ENCODE measurements at regions not wholly inside any gene's neighbourhood (a gene's known extent, or its start where the extent isn't known, plus 50 kb on each side); places are given as distances from the start of the nearest gene placed in this dataset.
A peak's percentile ranks its signal among the peaks of the same experiment; 100 is the strongest.

DNA sequence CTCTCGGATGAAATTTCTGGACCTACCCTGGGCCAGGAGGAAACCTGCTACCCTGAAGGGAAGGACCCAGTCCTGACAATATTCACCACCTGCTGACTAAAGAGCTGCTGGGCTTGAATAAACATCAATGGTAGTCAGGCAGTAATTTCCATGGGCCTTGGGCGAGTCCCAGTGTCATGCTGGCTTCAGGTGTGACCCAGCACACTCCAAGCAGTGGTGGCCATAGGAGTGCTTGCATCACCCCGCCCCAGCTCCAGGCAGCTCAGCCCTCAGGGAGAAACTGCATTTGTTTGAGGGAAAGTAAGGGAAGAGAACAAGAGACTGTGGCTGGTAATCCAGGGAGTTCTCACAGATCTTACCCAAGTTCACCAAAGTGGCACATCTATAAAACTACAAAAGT, 261.8 kb upstream of the DCBLD2 start:
- Histone ChIP-seq H2BK120ac (ENCODE audit: low read depth, low read length) (no peak overlapping the region), H3K23ac (ENCODE audit: low read length) (no peak overlapping the region), H3K27ac (ENCODE audit: low read depth, low read length) (no peak overlapping the region), H3K79me2 (ENCODE audit: control insufficient read depth, insufficient read depth, low read length) (no peaks in the 10 kb centered on the region), H2BK5ac (ENCODE audit: low read length) (no peak overlapping the region), H2AK5ac (ENCODE audit: low read length) (no peak overlapping the region), H3K4me2 (ENCODE audit: low read length) (no peak overlapping the region), H3K79me1 (ENCODE audit: low read length) (no peaks in the 10 kb centered on the region), H3K56ac (ENCODE audit: low read length) (no peak overlapping the region), H4K5ac (ENCODE audit: low read length) (no peak overlapping the region), H3K27me3 (ENCODE audit: insufficient read depth, low read length, poor library complexity) (no peaks in the 10 kb centered on the region), H2BK15ac (replicated peaks; ENCODE audit: low read depth) (no peak overlapping the region), H3K4ac (ENCODE audit: low read depth, low read length) (no peak overlapping the region), H3K4me3 (ENCODE audit: low read length) (no peak overlapping the region), H3K4me1 (ENCODE audit: control insufficient read depth, low read depth, low read length) (no peaks in the 10 kb centered on the region), H3K36me3 (ENCODE audit: control insufficient read depth, insufficient read depth, low read length) (no peaks in the 10 kb centered on the region), H4K8ac (ENCODE audit: low read depth, low read length) (no peak overlapping the region), H3K18ac (ENCODE audit: low read length) (no peak overlapping the region), H3K9ac (ENCODE audit: low read length) (no peak overlapping the region)
- DNase-seq = no peak
- no CpG with 5 or more reads among the region's 3 CpGs for WGBS (ENCODE audit: extremely low coverage, insufficient coverage, low lambda C conversion rate)

DNA sequence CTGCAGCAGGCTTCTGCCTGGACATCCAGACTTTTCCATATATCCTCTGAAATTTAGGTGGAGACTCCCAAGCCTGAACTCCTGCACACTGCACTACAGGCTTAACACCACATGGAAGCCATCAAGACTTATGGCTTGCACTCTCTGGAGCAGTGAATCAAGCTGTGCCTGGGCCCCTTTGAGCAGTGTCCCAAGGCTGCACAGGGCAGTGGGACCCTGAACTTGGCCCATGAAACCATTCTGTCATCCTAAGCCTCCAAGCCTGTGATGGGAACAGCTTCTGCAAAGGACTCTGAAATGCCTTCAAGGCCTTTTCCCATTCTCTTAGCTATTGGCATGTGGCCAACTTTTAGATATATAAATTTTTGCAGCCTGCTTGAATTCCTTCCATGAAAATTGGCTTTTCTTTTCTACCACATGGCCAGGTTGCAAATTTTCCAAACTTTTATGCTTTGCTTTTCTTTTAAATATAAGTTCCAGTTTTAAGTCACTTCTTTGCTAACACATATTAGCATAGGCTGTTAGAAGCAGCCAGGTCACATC, 257.8 kb upstream of the DCBLD2 start:
- no peaks in the 10 kb centered on the region for H3K27me3 ChIP-seq (ENCODE audit: insufficient read depth, low read length, poor library complexity)
- no peak overlapping the region for H2BK120ac ChIP-seq (ENCODE audit: low read depth, low read length)
- no peak overlapping the region for H2BK5ac ChIP-seq (ENCODE audit: low read length)
- H2AK5ac ChIP-seq (ENCODE audit: low read length) = no peak overlapping the region
- no peak overlapping the region for H3K27ac ChIP-seq (ENCODE audit: low read depth, low read length)
- no peak overlapping the region for H4K8ac ChIP-seq (ENCODE audit: low read depth, low read length)
- H3K79me1 ChIP-seq (ENCODE audit: low read length) = no peaks in the 10 kb centered on the region
- no peak overlapping the region for H3K18ac ChIP-seq (ENCODE audit: low read length)
- no peak overlapping the region for H4K5ac ChIP-seq (ENCODE audit: low read length)
- H3K56ac ChIP-seq (ENCODE audit: low read length) = no peak overlapping the region
- no peaks in the 10 kb centered on the region for H3K79me2 ChIP-seq (ENCODE audit: control insufficient read depth, insufficient read depth, low read length)
- H3K4me1 ChIP-seq (ENCODE audit: control insufficient read depth, low read depth, low read length) = no peaks in the 10 kb centered on the region
- no peaks in the 10 kb centered on the region for H3K36me3 ChIP-seq (ENCODE audit: control insufficient read depth, insufficient read depth, low read length)
- peak; percentile 19 for DNase-seq
- H3K4me2 ChIP-seq (ENCODE audit: low read length) = no peak overlapping the region
- H3K4ac ChIP-seq (ENCODE audit: low read depth, low read length) = no peak overlapping the region
- H3K23ac ChIP-seq (ENCODE audit: low read length) = no peak overlapping the region
- H2BK15ac ChIP-seq (replicated peaks; ENCODE audit: low read depth) = no peak overlapping the region
- H3K4me3 ChIP-seq (ENCODE audit: low read length) = no peak overlapping the region
- H3K9ac ChIP-seq (ENCODE audit: low read length) = no peak overlapping the region

GRCh38 chr3:99145031-99145430, 243.5 kb upstream of the DCBLD2 start:
- no peak for DNase-seq
- H2BK120ac ChIP-seq (ENCODE audit: low read depth, low read length) = no peak overlapping the region
- no peak overlapping the region for H2BK15ac ChIP-seq (replicated peaks; ENCODE audit: low read depth)
- H3K23ac ChIP-seq (ENCODE audit: low read length) = no peak overlapping the region
- H3K27ac ChIP-seq (ENCODE audit: low read depth, low read length) = no peak overlapping the region
- H3K18ac ChIP-seq (ENCODE audit: low read length) = no peak overlapping the region
- no peaks in the 10 kb centered on the region for H3K79me2 ChIP-seq (ENCODE audit: control insufficient read depth, insufficient read depth, low read length)
- H3K36me3 ChIP-seq (ENCODE audit: control insufficient read depth, insufficient read depth, low read length) = no peaks in the 10 kb centered on the region
- H2BK5ac ChIP-seq (ENCODE audit: low read length) = no peak overlapping the region
- no CpG with 5 or more reads among the region's 1 CpG for WGBS (ENCODE audit: extremely low coverage, insufficient coverage, low lambda C conversion rate)
- H3K27me3 ChIP-seq (ENCODE audit: insufficient read depth, low read length, poor library complexity) = no peaks in the 10 kb centered on the region
- no peak overlapping the region for H3K4me2 ChIP-seq (ENCODE audit: low read length)
- no peak overlapping the region for H4K5ac ChIP-seq (ENCODE audit: low read length)
- H3K4ac ChIP-seq (ENCODE audit: low read depth, low read length) = no peak overlapping the region
- H4K8ac ChIP-seq (ENCODE audit: low read depth, low read length) = no peak overlapping the region
- H2AK5ac ChIP-seq (ENCODE audit: low read length) = no peak overlapping the region
- H3K9ac ChIP-seq (ENCODE audit: low read length) = no peak overlapping the region
- no peak overlapping the region for H3K56ac ChIP-seq (ENCODE audit: low read length)
- no peaks in the 10 kb centered on the region for H3K79me1 ChIP-seq (ENCODE audit: low read length)
- H3K4me1 ChIP-seq (ENCODE audit: control insufficient read depth, low read depth, low read length) = no peaks in the 10 kb centered on the region
- no peak overlapping the region for H3K4me3 ChIP-seq (ENCODE audit: low read length)

- Histone ChIP-seq H3K27ac (ENCODE audit: low read depth, low read length) (no peak overlapping the region), H3K4me2 (ENCODE audit: low read length) (no peak overlapping the region), H3K79me2 (ENCODE audit: control insufficient read depth, insufficient read depth, low read length) (no peaks in the 10 kb centered on the region), H4K8ac (ENCODE audit: low read depth, low read length) (no peak overlapping the region), H2BK15ac (replicated peaks; ENCODE audit: low read depth) (no peak overlapping the region), H3K4me3 (ENCODE audit: low read length) (no peak overlapping the region), H3K18ac (ENCODE audit: low read length) (no peak overlapping the region), H3K79me1 (ENCODE audit: low read length) (no peaks in the 10 kb centered on the region), H3K36me3 (ENCODE audit: control insufficient read depth, insufficient read depth, low read length) (no peaks in the 10 kb centered on the region), H3K27me3 (ENCODE audit: insufficient read depth, low read length, poor library complexity) (no peaks in the 10 kb centered on the region), H3K4ac (ENCODE audit: low read depth, low read length) (no peak overlapping the region), H3K4me1 (ENCODE audit: control insufficient read depth, low read depth, low read length) (no peaks in the 10 kb centered on the region), H3K56ac (ENCODE audit: low read length) (no peak overlapping the region), H2AK5ac (ENCODE audit: low read length) (no peak overlapping the region), H4K5ac (ENCODE audit: low read length) (no peak overlapping the region), H2BK5ac (ENCODE audit: low read length) (no peak overlapping the region), H3K23ac (ENCODE audit: low read length) (no peak overlapping the region), H3K9ac (ENCODE audit: low read length) (no peak overlapping the region), H2BK120ac (ENCODE audit: low read depth, low read length) (no peak overlapping the region)
- no CpG with 5 or more reads among the region's 3 CpGs for WGBS (ENCODE audit: extremely low coverage, insufficient coverage, low lambda C conversion rate)
- no peak for DNase-seq
Measured at GRCh38 chr3:99143493-99143892, 242.0 kb upstream of the DCBLD2 start.

- Histone ChIP-seq H3K4me1 (ENCODE audit: control insufficient read depth, low read depth, low read length) (no peaks in the 10 kb centered on the region), H3K56ac (ENCODE audit: low read length) (no peak overlapping the region), H3K9ac (ENCODE audit: low read length) (no peak overlapping the region), H3K18ac (ENCODE audit: low read length) (no peak overlapping the region), H2BK5ac (ENCODE audit: low read length) (no peak overlapping the region), H3K79me1 (ENCODE audit: low read length) (no peaks in the 10 kb centered on the region), H3K27me3 (ENCODE audit: insufficient read depth, low read length, poor library complexity) (no peaks in the 10 kb centered on the region), H3K4me3 (ENCODE audit: low read length) (no peak overlapping the region), H3K36me3 (ENCODE audit: control insufficient read depth, insufficient read depth, low read length) (no peaks in the 10 kb centered on the region), H3K27ac (ENCODE audit: low read depth, low read length) (no peak overlapping the region), H3K4ac (ENCODE audit: low read depth, low read length) (no peak overlapping the region), H2BK120ac (ENCODE audit: low read depth, low read length) (no peak overlapping the region), H2BK15ac (replicated peaks; ENCODE audit: low read depth) (no peak overlapping the region), H3K4me2 (ENCODE audit: low read length) (no peak overlapping the region), H4K5ac (ENCODE audit: low read length) (no peak overlapping the region), H4K8ac (ENCODE audit: low read depth, low read length) (no peak overlapping the region), H2AK5ac (ENCODE audit: low read length) (no peak overlapping the region), H3K79me2 (ENCODE audit: control insufficient read depth, insufficient read depth, low read length) (no peaks in the 10 kb centered on the region), H3K23ac (ENCODE audit: low read length) (no peak overlapping the region)
- no peak for DNase-seq
Measured at GRCh38 chr3:99134986-99135385, 233.5 kb upstream of the DCBLD2 start.

- no peaks in the 10 kb centered on the region for H3K4me1 ChIP-seq (ENCODE audit: control insufficient read depth, low read depth, low read length)
- H3K27me3 ChIP-seq (ENCODE audit: insufficient read depth, low read length, poor library complexity) = no peaks in the 10 kb centered on the region
- H2AK5ac ChIP-seq (ENCODE audit: low read length) = no peak overlapping the region
- no peak overlapping the region for H2BK120ac ChIP-seq (ENCODE audit: low read depth, low read length)
- no peak overlapping the region for H3K4me3 ChIP-seq (ENCODE audit: low read length)
- no peak for DNase-seq
- H3K4ac ChIP-seq (ENCODE audit: low read depth, low read length) = no peak overlapping the region
- no peak overlapping the region for H3K18ac ChIP-seq (ENCODE audit: low read length)
- H2BK15ac ChIP-seq (replicated peaks; ENCODE audit: low read depth) = no peak overlapping the region
- H3K56ac ChIP-seq (ENCODE audit: low read length) = no peak overlapping the region
- H3K27ac ChIP-seq (ENCODE audit: low read depth, low read length) = no peak overlapping the region
- no peak overlapping the region for H3K9ac ChIP-seq (ENCODE audit: low read length)
- no peak overlapping the region for H2BK5ac ChIP-seq (ENCODE audit: low read length)
- no peak overlapping the region for H4K5ac ChIP-seq (ENCODE audit: low read length)
- H4K8ac ChIP-seq (ENCODE audit: low read depth, low read length) = no peak overlapping the region
- no peaks in the 10 kb centered on the region for H3K79me2 ChIP-seq (ENCODE audit: control insufficient read depth, insufficient read depth, low read length)
- H3K79me1 ChIP-seq (ENCODE audit: low read length) = no peaks in the 10 kb centered on the region
- H3K4me2 ChIP-seq (ENCODE audit: low read length) = no peak overlapping the region
- no peaks in the 10 kb centered on the region for H3K36me3 ChIP-seq (ENCODE audit: control insufficient read depth, insufficient read depth, low read length)
- H3K23ac ChIP-seq (ENCODE audit: low read length) = no peak overlapping the region
Measured at GRCh38 chr3:99131876-99132275, 230.4 kb upstream of the DCBLD2 start.
